Spleen (tissue), 11 donors: ENCODE measurements at regions not wholly inside any gene's neighbourhood (a gene's known extent, or its start where the extent isn't known, plus 50 kb on each side); places are given as distances from the start of the nearest gene placed in this dataset.

ENCODE experiments used
- DNase-seq: peaks from one replicate; pipeline ENCODE4 v3.0.0-alpha.2; 2020
- H3K27ac ChIP-seq, 8 donors: fragments of 200-600 bp; sonication (generic) in 7 of 8; 1 replicate in 4 of 8; 2 replicates in 4 of 8; pipeline versions ENCODE4 v1.5.0 to v1.8.0; 2016 to 2021; ENCODE audit warnings: inconsistent platforms in 4 of 8, mild to moderate bottlenecking in 4 of 8, moderate library complexity in 1 of 8
- H3K27me3 ChIP-seq, 7 donors: fragments of 200-600 bp; sonication (generic) in 6 of 7; replicated peaks in 1 of 7; 1 replicate in 4 of 7; 2 replicates in 3 of 7; pipeline versions ENCODE4 v1.5.0 to v1.8.0; 2016 to 2021; ENCODE audit warnings: inconsistent platforms in 3 of 7, mild to moderate bottlenecking in 1 of 7
- H3K36me3 ChIP-seq, 6 donors: fragments of 200-600 bp; sonication (generic) in 5 of 6; 1 replicate in 4 of 6; 2 replicates in 2 of 6; pipeline versions ENCODE4 v1.5.0 to v1.8.0; 2016 to 2021; ENCODE audit warnings: inconsistent platforms in 2 of 6
- H3K4me1 ChIP-seq, 6 donors: fragments of 200-600 bp; sonication (generic) in 5 of 6; 1 replicate in 3 of 6; 2 replicates in 3 of 6; pipeline versions ENCODE4 v1.5.0 to v1.8.0; 2016 to 2021; ENCODE audit warnings: inconsistent platforms in 3 of 6
- H3K4me3 ChIP-seq, 8 donors: fragments of 200-600 bp; sonication (generic) in 7 of 8; 1 replicate in 4 of 8; 2 replicates in 4 of 8; pipeline versions ENCODE4 v1.5.0 to v1.8.0; 2016 to 2021; ENCODE audit warnings: inconsistent platforms in 4 of 8, mild to moderate bottlenecking in 4 of 8, moderate library complexity in 2 of 8
- H3K9me3 ChIP-seq, 8 donors: fragments of 200-600 bp; sonication (generic) in 7 of 8; 1 replicate in 4 of 8; 2 replicates in 4 of 8; pipeline versions ENCODE4 v1.5.0 to v1.8.0; 2016 to 2021; ENCODE audit warnings: inconsistent platforms in 4 of 8
- POLR2A ChIP-seq, 3 donors: fragments of 450-650 bp; IDR thresholded peaks; one replicate each; pipeline ENCODE4 v1.5.1; 2017; ENCODE audit warnings: antibody characterized with exemption in 3 of 3, mild to moderate bottlenecking in 1 of 3
- POLR2AphosphoS5 ChIP-seq, 3 donors: sonication (generic); formaldehyde crosslinking; IDR thresholded peaks; one replicate each; pipeline ENCODE4 v1.5.1; 2017; ENCODE audit warnings: antibody characterized with exemption in 3 of 3
- WGBS, 5 donors: extraction: QIAGEN DNeasy Blood & Tissue Kit in 3 of 5; methylation state at CpG; one replicate each; pipeline versions ENCODE4 v1.1.5 to v1.1.7; 2013 to 2018; 5-methylcytosine and 5-hydroxymethylcytosine counted together
- intact Hi-C: fragments of 100-400 bp; cut with DNase I; formaldehyde crosslinking; loops from one replicate; pipeline ENCODE4 v1.15.0; 2023; ENCODE audit warnings: low total_unique reads
- TF ChIP-seq, protein P1 (sequence below), 11 experiments: fragments of 200-600 bp in 7 of 11; fragments of 450-650 bp in 4 of 11; sonication (generic) in 4 of 11; IDR thresholded peaks in 8 of 11; conservative IDR thresholded peaks in 3 of 11; 1 replicate in 7 of 11; 2 replicates in 4 of 11; pipeline versions ENCODE4 v1.4.0 to v1.8.0; 2016 to 2021; ENCODE audit warnings: antibody characterized with exemption in 11 of 11, inconsistent platforms in 4 of 11, mild to moderate bottlenecking in 1 of 11
- donor health status: healthy with polysubstance abuse.
- donor health status: DM: no; HTN: no; CAD: no; lungs with moderate emphysema.
- donor health status: DM: no; HTN: no; CAD: no.
- donor health status: Bipolar disorder and iron deficiency.
- donor health status: healthy.
- donor health status: DM: no; HTN: no; CAD: no.
- donor health status: DM: yes; HTN: yes; CAD: no.

DNA sequence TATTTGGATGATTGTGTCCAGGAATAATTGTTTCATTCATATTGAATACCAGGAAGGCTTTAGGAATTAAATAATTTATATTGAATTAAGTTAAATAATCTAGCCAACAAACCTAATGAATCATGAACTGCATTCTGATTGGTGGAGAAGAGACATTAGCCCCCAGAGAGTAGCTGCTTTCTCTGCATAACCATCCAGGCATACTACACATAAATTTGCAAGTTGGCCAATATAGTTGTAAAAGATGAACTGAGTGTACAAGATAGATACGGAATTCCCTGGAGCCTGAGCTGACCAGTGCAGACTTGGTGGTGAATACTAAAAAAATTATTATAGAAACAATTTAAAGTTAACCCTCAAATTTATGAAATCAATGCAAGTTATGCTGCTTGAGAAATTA is 311.8 kb upstream of the KIF2A start:
- H3K9me3 ChIP-seq: no peaks in the 10 kb centered on the region
- H3K4me1 ChIP-seq: no peaks in the 10 kb centered on the region
- no peaks in the 10 kb centered on the region for H3K36me3 ChIP-seq
- no peak for DNase-seq
- intact Hi-C loops: no loop called here
- no peak overlapping the region for H3K27ac ChIP-seq
- TF ChIP-seq POLR2A (IDR thresholded peaks at IDR 0.05): no peak
- TF ChIP-seq, protein P1, sequence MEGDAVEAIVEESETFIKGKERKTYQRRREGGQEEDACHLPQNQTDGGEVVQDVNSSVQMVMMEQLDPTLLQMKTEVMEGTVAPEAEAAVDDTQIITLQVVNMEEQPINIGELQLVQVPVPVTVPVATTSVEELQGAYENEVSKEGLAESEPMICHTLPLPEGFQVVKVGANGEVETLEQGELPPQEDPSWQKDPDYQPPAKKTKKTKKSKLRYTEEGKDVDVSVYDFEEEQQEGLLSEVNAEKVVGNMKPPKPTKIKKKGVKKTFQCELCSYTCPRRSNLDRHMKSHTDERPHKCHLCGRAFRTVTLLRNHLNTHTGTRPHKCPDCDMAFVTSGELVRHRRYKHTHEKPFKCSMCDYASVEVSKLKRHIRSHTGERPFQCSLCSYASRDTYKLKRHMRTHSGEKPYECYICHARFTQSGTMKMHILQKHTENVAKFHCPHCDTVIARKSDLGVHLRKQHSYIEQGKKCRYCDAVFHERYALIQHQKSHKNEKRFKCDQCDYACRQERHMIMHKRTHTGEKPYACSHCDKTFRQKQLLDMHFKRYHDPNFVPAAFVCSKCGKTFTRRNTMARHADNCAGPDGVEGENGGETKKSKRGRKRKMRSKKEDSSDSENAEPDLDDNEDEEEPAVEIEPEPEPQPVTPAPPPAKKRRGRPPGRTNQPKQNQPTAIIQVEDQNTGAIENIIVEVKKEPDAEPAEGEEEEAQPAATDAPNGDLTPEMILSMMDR (IDR thresholded peaks at IDR 0.05 in 8 of 11, conservative IDR thresholded peaks at IDR 0.05 in 3 of 11): no peak
- no peak for TF ChIP-seq POLR2AphosphoS5 (IDR thresholded peaks at IDR 0.05)
- H3K27me3 ChIP-seq: no peaks in the 10 kb centered on the region
- no peak overlapping the region for H3K4me3 ChIP-seq
- 73 to 96% (median 85%) methylated on average over 1 of the region's 1 CpG for WGBS, 5 donors

- Histone ChIP-seq H3K4me3 (no peak overlapping the region), H3K4me1 (no peaks in the 10 kb centered on the region), H3K27ac (no peak overlapping the region), H3K27me3 (no peaks in the 10 kb centered on the region), H3K36me3 (no peaks in the 10 kb centered on the region), H3K9me3 (no peaks in the 10 kb centered on the region)
- no peak for DNase-seq
- 84 to 93% (median 86%) methylated on average over 2 of the region's 2 CpGs for WGBS, 5 donors
- intact Hi-C loops: no loop called here
- TF ChIP-seq, protein P1 (IDR thresholded peaks at IDR 0.05 in 8 of 11, conservative IDR thresholded peaks at IDR 0.05 in 3 of 11): no peak
- TF ChIP-seq POLR2AphosphoS5 (IDR thresholded peaks at IDR 0.05) (no peak), POLR2A (IDR thresholded peaks at IDR 0.05) (no peak)
These were observed 310.5 kb upstream of the KIF2A start for GRCh38 chr5:61995486-61995885.

GRCh38 chr5:61999371-61999770 is 306.6 kb upstream of the KIF2A start:
- no peaks in the 10 kb centered on the region for H3K9me3 ChIP-seq
- no peak overlapping the region for H3K27ac ChIP-seq
- no peaks in the 10 kb centered on the region for H3K4me1 ChIP-seq
- TF ChIP-seq, protein P1 (IDR thresholded peaks at IDR 0.05 in 8 of 11, conservative IDR thresholded peaks at IDR 0.05 in 3 of 11): no peak
- no peak for TF ChIP-seq POLR2A (IDR thresholded peaks at IDR 0.05)
- no peak for TF ChIP-seq POLR2AphosphoS5 (IDR thresholded peaks at IDR 0.05)
- H3K27me3 ChIP-seq: no peaks in the 10 kb centered on the region
- intact Hi-C loops: no loop called here
- H3K36me3 ChIP-seq: no peaks in the 10 kb centered on the region
- DNase-seq: no peak
- no peak overlapping the region for H3K4me3 ChIP-seq

- TF ChIP-seq, protein P1 (IDR thresholded peaks at IDR 0.05 in 8 of 11, conservative IDR thresholded peaks at IDR 0.05 in 3 of 11): no peak
- TF ChIP-seq POLR2A (IDR thresholded peaks at IDR 0.05): no peak
- TF ChIP-seq POLR2AphosphoS5 (IDR thresholded peaks at IDR 0.05): no peak
- no peaks in the 10 kb centered on the region for H3K9me3 ChIP-seq
- H3K27me3 ChIP-seq: no peaks in the 10 kb centered on the region
- intact Hi-C loops: no loop called here
- no peak for DNase-seq
- no peaks in the 10 kb centered on the region for H3K4me1 ChIP-seq
- H3K4me3 ChIP-seq: no peak overlapping the region
- no peaks in the 10 kb centered on the region for H3K36me3 ChIP-seq
- H3K27ac ChIP-seq: no peak overlapping the region
These were observed 305.4 kb upstream of the KIF2A start for GRCh38 chr5:62000646-62001045.
